GM06990 (cell line): ENCODE measurements at regions not wholly inside any gene's neighbourhood (a gene's known extent, or its start where the extent isn't known, plus 50 kb on each side); places are given as distances from the start of the nearest gene placed in this dataset.
"Not testable (repeated sequence)": the region's sequence is repeated elsewhere in the genome, so short reads cannot be mapped to it uniquely, and the experiment has no call there.

ENCODE experiments used
- DNase-seq: peaks from one replicate; pipeline ENCODE4 v3.0.0-alpha.2; 2011; ENCODE audit not compliant: insufficient read length; ENCODE audit errors: extremely low read depth
- H3K27me3 ChIP-seq: replicated peaks from 2 replicates; pipeline ENCODE4 v1.6.0; 2011; ENCODE audit warnings: low read length; ENCODE audit not compliant: control insufficient read depth, insufficient read depth
- H3K36me3 ChIP-seq: 2 replicates; pipeline ENCODE4 v1.5.1; 2011; ENCODE audit warnings: low read length; ENCODE audit not compliant: control insufficient read depth, insufficient read depth
- H3K4me3 ChIP-seq: replicated peaks from 2 replicates; pipeline ENCODE4 v1.5.1; 2011; ENCODE audit warnings: low read depth, mild to moderate bottlenecking, control low read depth, low read length
- TF ChIP-seq, protein P1 (sequence below): IDR thresholded peaks from 2 replicates; pipeline ENCODE4 v1.5.1; 2011; ENCODE audit warnings: low read length, control low read depth, mild to moderate bottlenecking, inconsistent platforms; ENCODE audit not compliant: insufficient read depth, poor library complexity, severe bottlenecking

DNA sequence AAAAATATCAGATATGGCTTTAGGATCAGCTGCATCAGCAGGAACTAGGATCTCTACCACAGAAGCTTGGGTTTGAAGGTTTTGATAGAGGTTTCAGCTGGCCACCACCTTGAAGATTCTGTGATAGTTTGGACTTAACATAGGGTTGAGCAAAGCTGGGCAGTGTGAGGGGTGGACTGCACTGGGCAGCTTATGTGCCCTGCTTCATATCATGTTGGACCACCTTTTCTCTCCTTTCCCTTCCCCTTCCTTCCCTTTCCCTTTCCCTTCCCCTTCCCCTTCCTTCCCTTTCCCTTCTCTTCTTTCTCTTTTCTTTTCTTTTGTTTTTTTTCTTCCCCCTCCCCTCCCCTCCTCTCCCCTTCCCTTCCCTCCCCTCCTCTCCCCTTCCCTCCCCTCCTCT lies 196.3 kb upstream of the CXCR4 start:
- TF ChIP-seq, protein P1, sequence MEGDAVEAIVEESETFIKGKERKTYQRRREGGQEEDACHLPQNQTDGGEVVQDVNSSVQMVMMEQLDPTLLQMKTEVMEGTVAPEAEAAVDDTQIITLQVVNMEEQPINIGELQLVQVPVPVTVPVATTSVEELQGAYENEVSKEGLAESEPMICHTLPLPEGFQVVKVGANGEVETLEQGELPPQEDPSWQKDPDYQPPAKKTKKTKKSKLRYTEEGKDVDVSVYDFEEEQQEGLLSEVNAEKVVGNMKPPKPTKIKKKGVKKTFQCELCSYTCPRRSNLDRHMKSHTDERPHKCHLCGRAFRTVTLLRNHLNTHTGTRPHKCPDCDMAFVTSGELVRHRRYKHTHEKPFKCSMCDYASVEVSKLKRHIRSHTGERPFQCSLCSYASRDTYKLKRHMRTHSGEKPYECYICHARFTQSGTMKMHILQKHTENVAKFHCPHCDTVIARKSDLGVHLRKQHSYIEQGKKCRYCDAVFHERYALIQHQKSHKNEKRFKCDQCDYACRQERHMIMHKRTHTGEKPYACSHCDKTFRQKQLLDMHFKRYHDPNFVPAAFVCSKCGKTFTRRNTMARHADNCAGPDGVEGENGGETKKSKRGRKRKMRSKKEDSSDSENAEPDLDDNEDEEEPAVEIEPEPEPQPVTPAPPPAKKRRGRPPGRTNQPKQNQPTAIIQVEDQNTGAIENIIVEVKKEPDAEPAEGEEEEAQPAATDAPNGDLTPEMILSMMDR = no peak
- no peaks in the 10 kb centered on the region; the same call in 1 of the 2 replicates for H3K27me3 ChIP-seq
- DNase-seq = no peak

DNA sequence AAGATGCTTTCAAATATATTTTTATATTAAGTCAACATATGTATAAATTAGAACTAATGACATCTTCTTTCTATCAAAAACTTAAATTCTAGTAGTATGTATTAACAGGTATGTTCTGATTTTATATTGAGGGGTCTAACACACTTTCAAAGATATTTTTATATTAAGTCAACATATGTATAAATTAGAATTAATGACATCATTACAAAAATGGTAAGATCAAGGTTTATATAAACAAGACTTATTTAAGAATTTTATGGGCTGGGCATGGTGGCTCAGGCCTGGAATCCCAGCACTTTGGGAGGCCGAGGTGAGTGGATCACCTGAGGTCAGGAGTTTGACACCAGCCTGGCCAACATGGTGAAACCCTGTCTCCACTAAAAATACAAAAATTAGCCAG lies 194.6 kb upstream of the CXCR4 start:
- DNase-seq, H3K36me3 ChIP-seq, H3K4me3 ChIP-seq, H3K27me3 ChIP-seq: not testable (repeated sequence)

More for the DNA sequence above, 196.3 kb upstream of the CXCR4 start:
- H3K36me3 ChIP-seq = no peaks in the 10 kb centered on the region
- no peak overlapping the region for H3K4me3 ChIP-seq

DNA sequence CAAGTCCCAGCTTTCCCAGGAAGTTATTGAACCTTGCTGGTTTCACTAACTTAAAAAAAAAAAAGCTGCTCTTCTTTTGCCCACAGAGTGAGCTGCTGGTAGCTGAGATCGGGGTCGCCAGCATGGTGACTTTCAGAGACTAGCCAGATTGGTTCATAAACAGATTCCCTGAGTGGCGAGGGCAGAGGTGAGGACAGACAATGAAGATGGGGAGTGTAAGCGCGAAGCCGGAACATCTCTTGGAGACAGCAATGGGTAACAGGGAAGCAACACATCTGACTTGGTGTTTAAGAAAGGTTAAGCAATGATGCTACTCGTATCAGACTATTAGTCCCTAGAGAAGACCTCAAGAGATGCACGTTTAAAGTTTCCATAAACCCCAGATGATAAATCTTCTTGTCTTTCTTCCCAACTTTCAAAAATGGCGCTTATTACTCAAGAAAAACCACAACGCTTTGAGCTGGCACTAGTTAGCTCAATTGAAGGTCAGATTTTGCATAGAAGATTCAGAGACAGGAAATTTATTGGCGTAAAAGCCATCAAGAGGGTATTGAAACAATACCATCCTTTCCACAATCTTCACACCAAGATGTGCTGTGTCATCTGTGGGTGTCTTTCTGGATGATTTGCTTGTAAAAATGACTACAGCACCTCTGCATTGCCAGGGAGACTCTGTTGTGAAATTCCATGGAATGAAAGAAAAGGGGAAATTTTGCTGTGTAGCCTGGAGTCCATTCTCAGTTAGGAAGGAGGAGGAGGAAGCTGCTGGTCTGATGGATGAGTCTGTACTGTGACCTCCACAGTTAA lies 193.1 kb upstream of the CXCR4 start:
- no peaks in the 10 kb centered on the region for H3K36me3 ChIP-seq
- no peaks in the 10 kb centered on the region for H3K27me3 ChIP-seq
- H3K4me3 ChIP-seq = no peak overlapping the region
- DNase-seq = no peak
- TF ChIP-seq, protein P1 = no peak

DNA sequence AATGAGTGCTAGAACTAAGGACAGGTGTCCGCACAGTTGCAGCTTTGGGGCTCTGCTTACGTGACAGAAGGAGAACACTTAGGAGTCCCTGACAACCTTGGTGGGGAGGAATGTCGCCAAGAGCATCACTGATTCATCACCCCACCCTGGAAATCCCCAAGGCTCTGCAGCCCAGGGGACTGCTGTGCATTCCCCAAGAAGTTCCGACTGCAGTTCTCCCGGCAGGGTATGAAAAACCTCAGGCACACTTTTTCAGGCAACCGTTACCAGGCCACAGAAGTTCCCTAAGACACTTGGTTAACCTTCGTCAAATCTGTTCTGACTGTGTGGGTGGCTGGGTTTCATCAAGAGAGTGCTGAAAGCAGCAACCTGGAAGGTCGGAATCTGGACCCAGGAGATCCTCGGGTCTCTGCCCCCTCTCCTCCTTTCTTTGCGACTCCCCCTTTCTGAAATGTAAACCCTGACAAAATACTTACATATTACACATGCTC lies 192.1 kb upstream of the CXCR4 start:
- no peaks in the 10 kb centered on the region for H3K27me3 ChIP-seq
- DNase-seq = peak; percentile 58
- no peak overlapping the region for H3K4me3 ChIP-seq
- TF ChIP-seq, protein P1 = no peak
- H3K36me3 ChIP-seq = no peaks in the 10 kb centered on the region

DNA sequence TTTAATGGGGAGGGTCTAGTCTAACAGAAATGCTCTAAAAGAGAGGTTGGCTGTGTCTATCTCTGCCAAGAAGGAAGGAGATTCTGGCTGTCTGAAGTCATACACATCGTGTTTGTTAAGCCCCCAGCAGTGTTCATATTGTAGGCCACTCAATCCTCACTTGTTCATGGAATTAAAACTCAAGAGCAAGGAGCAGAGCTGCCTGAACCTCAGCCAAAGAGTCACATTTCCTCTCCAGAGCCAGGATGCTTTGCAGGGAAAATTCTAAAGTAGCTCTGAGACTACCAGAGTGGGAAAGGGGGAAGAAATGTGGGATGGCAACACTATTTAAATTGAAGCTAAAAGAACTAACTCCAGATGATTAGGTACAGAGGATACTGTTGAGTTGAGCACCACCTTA lies 190.7 kb upstream of the CXCR4 start:
- DNase-seq = no peak
- TF ChIP-seq, protein P1 = no peak
- Histone ChIP-seq H3K4me3 (no peak overlapping the region), H3K27me3 (no peaks in the 10 kb centered on the region), H3K36me3 (no peaks in the 10 kb centered on the region)

DNA sequence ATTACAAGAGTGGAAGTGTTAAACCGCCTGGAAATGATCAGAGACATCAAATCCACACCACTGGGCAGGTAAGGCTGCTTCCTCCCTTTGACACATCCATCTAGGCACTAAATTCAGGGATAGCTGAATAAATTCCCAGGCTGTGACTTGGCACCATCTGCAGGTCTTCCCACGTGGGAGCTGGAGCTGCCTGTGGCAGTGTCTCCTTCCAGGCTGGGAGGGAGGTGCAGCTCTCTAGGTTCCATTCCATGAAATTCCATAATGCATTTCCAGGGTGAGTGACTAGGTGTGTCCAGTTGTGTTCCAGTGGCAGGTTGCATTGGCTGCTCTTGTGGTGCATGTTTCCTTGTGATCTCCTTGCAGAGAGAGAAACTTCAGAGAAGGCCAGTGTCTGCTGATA lies 188.9 kb upstream of the CXCR4 start:
- H3K36me3 ChIP-seq = no peaks in the 10 kb centered on the region
- H3K27me3 ChIP-seq = no peaks in the 10 kb centered on the region
- no peak for DNase-seq
- no peak overlapping the region for H3K4me3 ChIP-seq
- TF ChIP-seq, protein P1 = no peak
